HepG2 (cell line): ENCODE measurements at regions not wholly inside any gene's neighbourhood (a gene's known extent, or its start where the extent isn't known, plus 50 kb on each side); places are given as distances from the start of the nearest gene placed in this dataset.

ENCODE experiments used
- GTF2F1 ChIP-seq: fragments of 150-350 bp; IDR thresholded peaks from 2 replicates; pipeline ENCODE4 v1.6.1; 2014; ENCODE audit warnings: low read length
- HNRNPUL1 ChIP-seq: fragments of 200-400 bp; formaldehyde crosslinking; IDR thresholded peaks from 2 replicates; pipeline ENCODE4 v1.6.1; 2017; ENCODE audit warnings: low read depth, mild to moderate bottlenecking, low read length, moderate library complexity
- NFIC ChIP-seq: IDR thresholded peaks from 2 replicates; pipeline ENCODE4 v1.6.1; 2012; ENCODE audit warnings: mild to moderate bottlenecking, low read length, inconsistent platforms
- SP1 ChIP-seq, 2 experiments: fragments of 450-650 bp in 1 of 2; sonication (generic) in 1 of 2; formaldehyde crosslinking in 1 of 2; IDR thresholded peaks; 2 replicates each; pipeline versions ENCODE4 v1.4.0 to v1.6.1; 2016 to 2020; ENCODE audit warnings: missing genetic modification reagents in 1 of 2
- SPEN ChIP-seq: sonication (generic); formaldehyde crosslinking; IDR thresholded peaks from 2 replicates; pipeline ENCODE4 v1.5.1; 2020; ENCODE audit warnings: low read depth, mild to moderate bottlenecking, missing genetic modification reagents
- THAP8 ChIP-seq: sonication (generic); formaldehyde crosslinking; IDR thresholded peaks from 2 replicates; pipeline ENCODE4 v1.5.1; 2020; ENCODE audit warnings: missing genetic modification reagents, mild to moderate bottlenecking, borderline replicate concordance
- ZBTB4 ChIP-seq: sonication (generic); formaldehyde crosslinking; IDR thresholded peaks from 2 replicates; pipeline ENCODE4 v1.4.0; 2020; ENCODE audit warnings: missing genetic modification reagents, mild to moderate bottlenecking, borderline replicate concordance
- TF ChIP-seq, protein P1 (sequence below): sonication (generic); formaldehyde crosslinking; IDR thresholded peaks from 2 replicates; pipeline ENCODE4 v1.5.0; 2020; ENCODE audit warnings: missing genetic modification reagents
- TF ChIP-seq, protein P2 (sequence below): sonication (generic); formaldehyde crosslinking; IDR thresholded peaks from 2 replicates; pipeline ENCODE4 v1.8.1; 2023; ENCODE audit warnings: mild to moderate bottlenecking, missing genetic modification reagents
- TF ChIP-seq, protein P3 (sequence below): IDR thresholded peaks from 2 replicates; pipeline ENCODE4 v1.6.1; 2016

DNA sequence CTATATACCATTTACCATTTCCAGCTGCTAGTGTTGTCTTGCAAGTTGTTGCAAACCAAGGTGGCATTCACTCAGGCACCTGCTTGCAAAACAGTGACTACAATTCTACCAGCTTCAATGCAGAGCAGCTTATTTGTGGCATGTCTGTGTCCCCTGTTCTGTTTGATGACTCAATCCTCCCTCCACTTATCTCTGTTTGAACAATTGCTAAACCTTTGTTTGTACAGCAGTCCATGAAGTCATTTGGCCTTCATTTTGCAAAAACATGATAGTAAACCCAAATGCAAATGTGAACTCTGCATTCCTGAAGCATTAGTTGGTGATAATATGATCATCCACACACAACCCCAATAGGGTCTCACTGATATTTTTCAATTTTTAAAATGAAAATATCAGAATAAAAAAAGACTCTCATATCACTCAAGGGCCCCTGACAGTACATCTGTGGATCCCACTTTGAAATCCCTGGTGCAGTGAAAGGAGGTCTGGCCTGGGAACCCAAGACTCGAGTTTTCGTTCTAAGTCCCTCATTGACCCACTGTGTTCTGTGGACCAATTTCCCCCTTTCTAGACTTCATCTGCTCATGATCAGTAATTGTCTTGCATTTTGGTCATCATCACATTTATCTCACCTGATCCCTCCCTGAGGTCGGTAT is 425.4 kb downstream of the RPS24 start (continued):
- TF ChIP-seq SP1 (IDR thresholded peaks at IDR 0.05) (no peak), SP1 (CRISPR knock-in tag; IDR thresholded peaks at IDR 0.05) (peak; percentile 41; the same call in 1 of the 2 replicates), SPEN (CRISPR knock-in tag) (0 out of 2 replicates have a peak, but pooled peaks have one; percentile 30), THAP8 (CRISPR knock-in tag) (no peak), HNRNPUL1 (no peak), GTF2F1 (no peak), ZBTB4 (no peak), NFIC (peak; percentile 99)
- TF ChIP-seq, protein P1, sequence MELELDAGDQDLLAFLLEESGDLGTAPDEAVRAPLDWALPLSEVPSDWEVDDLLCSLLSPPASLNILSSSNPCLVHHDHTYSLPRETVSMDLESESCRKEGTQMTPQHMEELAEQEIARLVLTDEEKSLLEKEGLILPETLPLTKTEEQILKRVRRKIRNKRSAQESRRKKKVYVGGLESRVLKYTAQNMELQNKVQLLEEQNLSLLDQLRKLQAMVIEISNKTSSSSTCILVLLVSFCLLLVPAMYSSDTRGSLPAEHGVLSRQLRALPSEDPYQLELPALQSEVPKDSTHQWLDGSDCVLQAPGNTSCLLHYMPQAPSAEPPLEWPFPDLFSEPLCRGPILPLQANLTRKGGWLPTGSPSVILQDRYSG (CRISPR knock-in tag) = no peak
- TF ChIP-seq, protein P2, sequence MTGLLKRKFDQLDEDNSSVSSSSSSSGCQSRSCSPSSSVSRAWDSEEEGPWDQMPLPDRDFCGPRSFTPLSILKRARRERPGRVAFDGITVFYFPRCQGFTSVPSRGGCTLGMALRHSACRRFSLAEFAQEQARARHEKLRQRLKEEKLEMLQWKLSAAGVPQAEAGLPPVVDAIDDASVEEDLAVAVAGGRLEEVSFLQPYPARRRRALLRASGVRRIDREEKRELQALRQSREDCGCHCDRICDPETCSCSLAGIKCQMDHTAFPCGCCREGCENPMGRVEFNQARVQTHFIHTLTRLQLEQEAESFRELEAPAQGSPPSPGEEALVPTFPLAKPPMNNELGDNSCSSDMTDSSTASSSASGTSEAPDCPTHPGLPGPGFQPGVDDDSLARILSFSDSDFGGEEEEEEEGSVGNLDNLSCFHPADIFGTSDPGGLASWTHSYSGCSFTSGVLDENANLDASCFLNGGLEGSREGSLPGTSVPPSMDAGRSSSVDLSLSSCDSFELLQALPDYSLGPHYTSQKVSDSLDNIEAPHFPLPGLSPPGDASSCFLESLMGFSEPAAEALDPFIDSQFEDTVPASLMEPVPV = no peak; the same call in 1 of the 2 replicates
- TF ChIP-seq, protein P3, sequence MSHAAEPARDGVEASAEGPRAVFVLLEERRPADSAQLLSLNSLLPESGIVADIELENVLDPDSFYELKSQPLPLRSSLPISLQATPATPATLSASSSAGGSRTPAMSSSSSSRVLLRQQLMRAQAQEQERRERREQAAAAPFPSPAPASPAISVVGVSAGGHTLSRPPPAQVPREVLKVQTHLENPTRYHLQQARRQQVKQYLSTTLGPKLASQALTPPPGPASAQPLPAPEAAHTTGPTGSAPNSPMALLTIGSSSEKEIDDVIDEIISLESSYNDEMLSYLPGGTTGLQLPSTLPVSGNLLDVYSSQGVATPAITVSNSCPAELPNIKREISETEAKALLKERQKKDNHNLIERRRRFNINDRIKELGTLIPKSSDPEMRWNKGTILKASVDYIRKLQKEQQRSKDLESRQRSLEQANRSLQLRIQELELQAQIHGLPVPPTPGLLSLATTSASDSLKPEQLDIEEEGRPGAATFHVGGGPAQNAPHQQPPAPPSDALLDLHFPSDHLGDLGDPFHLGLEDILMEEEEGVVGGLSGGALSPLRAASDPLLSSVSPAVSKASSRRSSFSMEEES (CRISPR knock-in tag) = peak; percentile 94
